Left colon (tissue), 2 donors: ENCODE measurements at regions not wholly inside any gene's neighbourhood (a gene's known extent, or its start where the extent isn't known, plus 50 kb on each side); places are given as distances from the start of the nearest gene placed in this dataset.
"Not testable (repeated sequence)": the region's sequence is repeated elsewhere in the genome, so short reads cannot be mapped to it uniquely, and the experiment has no call there.

Experiments used
- ATAC-seq: fragments of 200-7000 bp; cut with Tn5 transposase; one replicate; pipeline ENCODE4 v1.9.1; 2020; ENCODE audit warnings: mild to moderate bottlenecking, moderate library complexity
- DNase-seq, 2 donors: peaks; one replicate each; pipeline ENCODE4 v3.0.0-alpha.2; 2020
- intact Hi-C, 2 donors: fragments of 100-400 bp; cut with DNase I in 1 of 2; cut with micrococcal nuclease in 1 of 2; formaldehyde crosslinking; loops; one replicate each; pipeline versions ENCODE4 v1.11.2 to v1.14.0; 2022; cut with DNase I, micrococcal nuclease
- donor health status: DM: no; HTN: no; CAD: no.
- donor health status: DM: yes; HTN: yes; CAD: no.

DNA sequence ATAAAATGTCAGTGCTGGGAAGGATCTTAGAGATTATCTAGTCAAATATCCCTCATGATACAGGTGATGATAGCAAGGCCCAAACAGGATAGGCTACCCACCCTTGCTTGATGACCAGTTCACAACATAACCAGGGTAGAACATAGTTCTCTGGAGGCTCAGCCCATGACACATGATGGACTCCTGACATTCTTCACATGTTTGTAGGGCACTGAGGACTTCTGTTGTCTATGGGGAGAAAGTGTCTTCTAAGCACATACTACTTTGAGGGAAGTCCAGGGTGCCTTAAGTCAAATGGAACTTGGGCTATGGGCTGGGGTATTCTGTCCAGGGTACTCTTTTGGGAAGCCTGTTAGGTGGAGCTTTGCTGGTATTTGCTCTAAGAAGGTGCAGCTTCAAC is 148.9 kb downstream of the GLUL start:
- intact Hi-C loops = no loop called here
- no peak for ATAC-seq
- DNase-seq = no peak

- DNase-seq = no peak
- intact Hi-C loops = no loop called here
- no peak for ATAC-seq
Measured at GRCh38 chr1:182240085-182240484, 151.5 kb downstream of the GLUL start.

- intact Hi-C loops = no loop called here
- no peak for DNase-seq
- no peak for ATAC-seq
Measured at GRCh38 chr1:182238421-182238820, 153.2 kb downstream of the GLUL start.

- peak; percentile 46 for ATAC-seq
- peak in 1 of 2 donors; percentile 39 for DNase-seq
- intact Hi-C loops = no loop called here
Measured at GRCh38 chr1:182237329-182237728, 154.3 kb downstream of the GLUL start.

DNA sequence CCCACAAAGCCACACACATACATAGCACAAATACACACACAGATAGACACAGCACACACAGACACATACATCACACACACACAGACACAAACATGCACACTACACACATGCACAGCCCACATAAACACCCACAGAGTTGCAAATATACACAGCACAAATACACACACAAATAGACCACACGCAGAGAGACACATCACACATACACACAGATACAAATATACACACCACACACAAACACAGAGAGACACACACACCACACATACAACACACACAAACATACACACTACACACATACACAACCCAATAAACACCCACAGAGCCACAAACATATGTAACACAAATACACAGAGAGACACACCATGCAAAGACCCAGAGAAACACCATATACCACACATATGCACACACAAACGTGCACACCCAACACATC is 154.9 kb downstream of the GLUL start:
- DNase-seq (no peak), ATAC-seq (no peak)
- intact Hi-C loops = no loop called here

DNA sequence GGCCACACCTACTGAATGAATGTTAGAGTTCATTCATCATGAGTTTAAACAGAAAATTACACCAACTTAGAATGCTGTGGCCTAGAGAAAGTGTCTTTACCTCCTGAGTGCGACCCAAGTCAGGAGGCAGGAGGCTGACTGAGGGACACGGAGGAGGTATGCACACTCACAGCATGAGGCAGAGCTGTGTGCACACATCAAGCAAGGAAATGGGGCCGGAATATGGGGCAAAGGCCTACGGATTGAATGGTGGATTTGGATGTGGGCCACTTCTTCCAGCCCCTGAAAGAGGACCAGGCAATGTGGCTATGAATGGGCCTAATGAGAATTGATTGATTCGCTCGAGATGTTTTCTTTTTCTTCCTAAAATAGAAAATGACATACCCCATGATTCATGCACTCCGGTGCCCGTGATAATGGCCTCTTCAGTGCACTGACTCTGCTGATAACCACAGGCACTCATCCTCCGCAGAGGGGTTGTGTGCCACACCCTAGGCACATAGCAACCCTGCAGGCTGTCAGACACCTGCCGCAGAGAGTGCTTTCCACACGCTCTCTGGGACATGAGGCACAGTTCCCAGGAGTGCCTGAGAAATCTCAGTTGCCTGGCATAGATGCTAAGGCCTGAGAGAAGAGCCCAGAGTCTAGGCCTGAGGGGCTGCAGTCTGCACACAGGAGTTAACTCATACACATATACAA is 155.5 kb downstream of the GLUL start:
- DNase-seq (peak; percentile 56 to 76), ATAC-seq (peak; percentile 97)
- intact Hi-C loops = no loop called here

DNA sequence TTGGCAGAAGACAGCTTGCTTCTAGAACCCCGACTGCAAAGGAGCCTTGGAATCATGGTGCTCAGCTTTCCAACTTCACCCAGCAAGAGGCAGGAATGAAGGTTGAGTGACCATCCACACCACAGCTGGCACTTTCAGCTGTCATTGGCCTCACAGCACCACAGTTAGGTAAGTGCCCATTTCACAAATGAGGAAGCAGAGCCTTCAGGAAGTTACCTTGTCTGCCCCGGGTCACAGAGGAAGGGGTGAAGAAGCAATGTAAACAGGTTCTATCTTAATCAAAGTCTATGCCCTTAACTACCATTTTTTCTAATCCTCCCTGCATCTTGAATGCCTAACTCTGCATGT is 156.0 kb downstream of the GLUL start:
- peak; percentile 56 for ATAC-seq
- intact Hi-C loops = no loop called here
- DNase-seq = peak in 1 of 2 donors; percentile 31

GRCh38 chr1:182229921-182230491 is 161.6 kb downstream of the GLUL start:
- DNase-seq (no peak), ATAC-seq (no peak)
- intact Hi-C loops = no loop called here

GRCh38 chr1:182229451-182229850 is 162.1 kb downstream of the GLUL start:
- DNase-seq (no peak), ATAC-seq (no peak)
- intact Hi-C loops = no loop called here

DNA sequence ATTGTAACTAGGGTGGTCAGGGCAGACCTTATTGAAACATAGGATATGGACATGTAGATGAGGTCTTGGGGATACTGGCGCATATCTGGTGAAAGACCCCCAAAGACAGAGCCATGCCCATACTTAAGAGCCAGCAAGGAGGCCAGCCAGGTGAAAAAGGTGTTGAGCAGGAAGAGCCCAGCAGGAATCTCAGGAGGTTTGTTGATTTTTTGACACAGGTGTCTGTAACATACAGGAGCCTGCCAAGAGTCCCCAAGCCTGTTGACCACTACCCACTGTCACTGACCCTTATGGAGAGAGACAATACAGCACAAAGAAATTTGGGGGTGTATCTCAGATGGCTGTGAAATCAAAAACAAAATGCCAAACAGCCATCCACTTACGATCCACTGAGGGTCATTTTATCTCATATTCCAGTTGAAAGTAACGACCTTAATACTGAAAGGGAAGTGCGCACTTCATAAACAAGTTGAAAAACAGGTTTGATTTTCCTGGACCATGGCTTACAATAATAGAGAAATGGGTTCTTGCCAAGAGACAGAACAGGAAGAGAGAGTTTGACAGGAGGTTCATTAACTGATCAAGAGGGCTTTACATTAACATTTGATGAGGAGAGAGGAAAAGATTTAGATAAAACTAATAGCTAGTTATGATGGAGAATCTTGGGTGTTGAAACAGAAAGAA is 163.6 kb downstream of the GLUL start:
- ATAC-seq (peak; percentile 90), DNase-seq (no peak)
- intact Hi-C loops = no loop called here

DNA sequence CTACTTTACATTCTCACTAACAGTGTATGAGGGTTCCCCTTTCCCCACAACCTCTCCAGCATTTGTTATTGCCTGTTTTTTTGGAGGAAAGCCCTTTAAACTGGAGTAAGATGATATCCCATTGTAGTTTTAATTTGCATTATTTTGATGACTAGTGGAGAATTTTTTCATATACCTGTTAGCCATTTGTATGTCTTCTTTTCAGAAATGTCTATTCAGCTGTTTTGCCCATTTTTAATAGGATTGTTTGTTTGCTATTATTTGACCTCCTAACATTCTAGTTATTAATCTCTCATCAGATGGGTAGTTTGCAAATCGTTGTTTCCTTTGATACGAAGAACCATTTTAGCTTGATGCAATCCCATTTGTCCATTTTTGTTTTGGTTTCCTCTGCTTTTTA is 165.0 kb downstream of the GLUL start:
- intact Hi-C loops = no loop called here
- ATAC-seq = no peak

DNA sequence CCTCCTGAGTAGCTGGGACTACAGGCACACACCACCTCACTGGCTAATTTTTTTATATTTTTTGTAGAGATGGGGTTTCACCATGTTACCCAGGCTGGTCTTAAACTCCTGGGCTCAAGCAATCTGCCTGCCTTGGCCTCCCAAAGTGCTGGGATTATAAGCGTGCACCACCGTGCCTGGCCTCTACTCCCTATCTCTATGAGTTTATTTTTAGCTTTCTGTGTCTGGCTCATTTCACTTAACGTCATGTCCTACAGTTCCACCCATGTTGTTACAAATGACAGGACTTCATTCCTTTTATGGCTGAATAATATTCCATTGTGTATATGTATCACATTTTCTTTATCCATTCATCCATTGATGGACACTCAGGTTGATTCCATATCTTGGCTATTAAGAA is 164.2 kb upstream of the ZNF648 start:
- DNase-seq, intact Hi-C loops, ATAC-seq: not testable (repeated sequence)

More for the DNA sequence above, 165.0 kb downstream of the GLUL start:
- DNase-seq = no peak

- ATAC-seq, intact Hi-C loops, DNase-seq: not testable (repeated sequence)
Measured at GRCh38 chr1:182221990-182222389, 160.5 kb upstream of the ZNF648 start.

- intact Hi-C loops, ATAC-seq, DNase-seq: not testable (repeated sequence)
Measured at GRCh38 chr1:182221367-182221766, 159.9 kb upstream of the ZNF648 start.

GRCh38 chr1:182217967-182218366 is 156.5 kb upstream of the ZNF648 start:
- peak; percentile 82 for ATAC-seq
- DNase-seq = no peak
- intact Hi-C loops = no loop called here

- no peak for ATAC-seq
- intact Hi-C loops = no loop called here
- no peak for DNase-seq
Measured at GRCh38 chr1:182217071-182217470, 155.6 kb upstream of the ZNF648 start.

DNA sequence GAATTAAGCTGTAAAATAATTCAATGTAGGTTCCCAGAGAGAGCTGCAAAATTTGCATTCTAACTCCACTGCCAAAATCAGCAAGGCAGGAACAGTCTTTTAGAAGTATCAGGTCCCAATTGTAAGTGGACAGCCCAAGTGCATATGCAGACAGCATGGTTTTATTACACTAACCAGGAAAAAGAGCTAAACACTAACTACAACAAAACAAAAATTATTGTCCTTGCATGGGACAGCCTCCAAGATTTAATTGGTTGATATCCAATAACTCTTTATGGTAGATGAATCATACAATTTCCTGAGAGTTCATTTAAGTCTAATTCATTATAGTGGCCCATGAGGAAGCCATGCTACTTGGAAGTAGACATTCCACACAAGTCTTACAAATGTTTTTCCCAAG is 154.3 kb upstream of the ZNF648 start:
- DNase-seq (no peak), ATAC-seq (peak; percentile 89)
- intact Hi-C loops = no loop called here

DNA sequence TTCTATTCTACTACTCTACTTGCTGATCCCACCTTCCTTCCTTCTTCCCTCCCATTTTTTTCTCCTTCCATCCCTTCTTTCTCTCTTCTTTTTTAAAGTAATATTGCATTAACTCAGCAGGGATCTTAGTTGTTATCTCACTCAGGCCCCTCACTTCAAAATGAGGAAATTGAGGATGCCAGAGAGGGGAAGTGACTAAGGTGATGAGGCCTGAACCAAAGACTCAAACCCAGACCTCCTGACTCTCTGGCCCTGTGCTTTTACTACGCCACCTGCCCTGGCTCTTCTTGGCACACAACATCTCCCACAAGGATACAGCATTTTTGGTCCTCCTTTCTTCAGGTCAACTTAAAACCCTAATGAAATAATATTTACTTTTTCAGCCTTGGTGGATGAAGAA is 151.7 kb upstream of the ZNF648 start:
- DNase-seq = no peak
- intact Hi-C loops = no loop called here
- no peak for ATAC-seq

DNA sequence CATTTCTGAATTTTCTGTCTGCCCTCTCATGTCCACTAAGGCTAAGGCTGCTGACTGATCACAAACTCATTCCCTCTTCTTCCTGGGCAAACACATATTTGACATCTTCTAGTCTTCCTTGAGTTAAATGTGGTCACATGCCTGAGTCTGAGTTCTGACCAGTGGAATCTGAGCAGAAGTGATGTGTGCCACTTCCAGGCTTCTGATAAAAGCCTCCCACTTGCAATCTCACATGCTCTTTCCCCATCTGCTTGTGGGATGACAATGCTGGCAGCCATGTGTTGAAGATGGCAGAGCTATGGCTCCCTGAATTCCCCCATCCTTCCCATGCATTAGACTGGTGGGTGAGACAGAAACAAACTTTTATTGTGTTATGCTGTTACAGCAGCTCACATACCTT is 149.9 kb upstream of the ZNF648 start:
- ATAC-seq = no peak
- no peak for DNase-seq
- intact Hi-C loops = no loop called here

- ATAC-seq (no peak), DNase-seq (no peak)
- intact Hi-C loops = no loop called here
Measured at GRCh38 chr1:182210417-182210816, 148.9 kb upstream of the ZNF648 start.
